ENCODE measurements at regions not wholly inside any gene's neighbourhood (a gene's known extent, or its start where the extent isn't known, plus 50 kb on each side); places are given as distances from the start of the nearest gene placed in this dataset.
"Not testable (repeated sequence)": the region's sequence is repeated elsewhere in the genome, so short reads cannot be mapped to it uniquely, and the experiment has no call there.

- no peak overlapping the region for H3K27ac ChIP-seq
- H3K36me3 ChIP-seq = no peaks in the 10 kb centered on the region
- no peak for DNase-seq
- H3K4me3 ChIP-seq = no peak overlapping the region
- in situ Hi-C loops (cut with MboI; ENCODE audit: low sequenced_read_pairs in 4 of 4) = no loop called here
- no peaks in the 10 kb centered on the region for H3K27me3 ChIP-seq
- intact Hi-C loops (cut with DNase I; ENCODE audit: low total_unique reads) = no loop called here
- H3K4me1 ChIP-seq = no peaks in the 10 kb centered on the region
- no peaks in the 10 kb centered on the region for H3K9me3 ChIP-seq
- ATAC-seq = no peak
- TF ChIP-seq, protein P1, sequence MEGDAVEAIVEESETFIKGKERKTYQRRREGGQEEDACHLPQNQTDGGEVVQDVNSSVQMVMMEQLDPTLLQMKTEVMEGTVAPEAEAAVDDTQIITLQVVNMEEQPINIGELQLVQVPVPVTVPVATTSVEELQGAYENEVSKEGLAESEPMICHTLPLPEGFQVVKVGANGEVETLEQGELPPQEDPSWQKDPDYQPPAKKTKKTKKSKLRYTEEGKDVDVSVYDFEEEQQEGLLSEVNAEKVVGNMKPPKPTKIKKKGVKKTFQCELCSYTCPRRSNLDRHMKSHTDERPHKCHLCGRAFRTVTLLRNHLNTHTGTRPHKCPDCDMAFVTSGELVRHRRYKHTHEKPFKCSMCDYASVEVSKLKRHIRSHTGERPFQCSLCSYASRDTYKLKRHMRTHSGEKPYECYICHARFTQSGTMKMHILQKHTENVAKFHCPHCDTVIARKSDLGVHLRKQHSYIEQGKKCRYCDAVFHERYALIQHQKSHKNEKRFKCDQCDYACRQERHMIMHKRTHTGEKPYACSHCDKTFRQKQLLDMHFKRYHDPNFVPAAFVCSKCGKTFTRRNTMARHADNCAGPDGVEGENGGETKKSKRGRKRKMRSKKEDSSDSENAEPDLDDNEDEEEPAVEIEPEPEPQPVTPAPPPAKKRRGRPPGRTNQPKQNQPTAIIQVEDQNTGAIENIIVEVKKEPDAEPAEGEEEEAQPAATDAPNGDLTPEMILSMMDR (IDR thresholded peaks at IDR 0.05 in 4 of 5, conservative IDR thresholded peaks at IDR 0.05 in 1 of 5) = no peak
- no peak for TF ChIP-seq POLR2A (IDR thresholded peaks at IDR 0.05)
Observed at GRCh38 chr21:20169812-20170576, 828.2 kb upstream of the NCAM2 start.

DNA sequence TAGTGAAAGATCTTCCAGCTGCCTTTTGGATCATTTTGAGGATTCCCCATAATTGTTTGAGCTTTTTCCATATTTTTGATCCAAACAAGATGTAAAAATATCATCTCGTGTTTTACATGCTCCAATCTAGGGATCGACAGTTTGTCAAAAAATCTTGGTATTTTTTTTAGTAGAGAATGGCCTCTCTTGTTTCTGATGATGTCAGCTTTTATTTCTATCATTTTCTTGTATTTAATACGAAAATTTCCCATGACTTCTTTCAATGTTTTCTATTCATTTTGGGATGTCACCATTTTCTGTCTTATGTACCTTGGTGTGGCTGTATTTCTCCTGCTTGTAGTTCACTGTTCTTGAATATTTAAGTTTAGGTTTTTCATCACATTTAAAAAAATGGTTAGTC, 812.0 kb upstream of the NCAM2 start:
- in situ Hi-C loops (cut with MboI; ENCODE audit: low sequenced_read_pairs in 4 of 4) (no loop called here), intact Hi-C loops (cut with DNase I; ENCODE audit: low total_unique reads) (no loop called here)
- Histone ChIP-seq H3K9me3 (no peaks in the 10 kb centered on the region), H3K27ac (no peak overlapping the region), H3K4me1 (no peaks in the 10 kb centered on the region), H3K4me3 (no peak overlapping the region), H3K36me3 (no peaks in the 10 kb centered on the region), H3K27me3 (no peaks in the 10 kb centered on the region)
- ATAC-seq (no peak), DNase-seq (no peak)
- TF ChIP-seq POLR2A (IDR thresholded peaks at IDR 0.05) = no peak
- TF ChIP-seq, protein P1 (IDR thresholded peaks at IDR 0.05 in 4 of 5, conservative IDR thresholded peaks at IDR 0.05 in 1 of 5) = no peak

GRCh38 chr21:20187028-20187427, 811.2 kb upstream of the NCAM2 start:
- no peak for DNase-seq
- Histone ChIP-seq H3K4me3 (no peak overlapping the region), H3K9me3 (no peaks in the 10 kb centered on the region), H3K4me1 (no peaks in the 10 kb centered on the region), H3K27me3 (no peaks in the 10 kb centered on the region), H3K36me3 (no peaks in the 10 kb centered on the region), H3K27ac (no peak overlapping the region)
- in situ Hi-C loops (cut with MboI; ENCODE audit: low sequenced_read_pairs in 4 of 4) = no loop called here
- intact Hi-C loops (cut with DNase I; ENCODE audit: low total_unique reads) = no loop called here
- TF ChIP-seq, protein P1 (IDR thresholded peaks at IDR 0.05 in 4 of 5, conservative IDR thresholded peaks at IDR 0.05 in 1 of 5) = no peak
- no peak for TF ChIP-seq POLR2A (IDR thresholded peaks at IDR 0.05)
- ATAC-seq = no peak

DNA sequence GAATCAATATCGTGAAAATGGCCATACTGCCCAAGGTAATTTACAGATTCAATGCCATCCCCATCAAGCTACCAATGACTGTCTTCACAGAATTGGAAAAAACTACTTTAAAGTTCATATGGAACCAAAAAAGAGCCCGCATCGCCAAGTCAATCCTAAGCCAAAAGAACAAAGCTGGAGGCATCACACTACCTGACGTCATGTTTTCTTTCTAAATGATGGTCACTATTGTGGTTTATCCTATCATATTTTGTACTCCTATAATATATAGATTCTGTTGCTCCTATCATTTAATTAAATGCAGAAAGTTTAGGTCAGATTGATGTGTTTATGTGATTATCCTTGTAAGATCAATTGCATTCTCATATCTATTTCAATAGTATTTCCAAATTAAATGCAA, 796.9 kb upstream of the NCAM2 start:
- intact Hi-C loops (cut with DNase I; ENCODE audit: low total_unique reads); ATAC-seq; H3K4me1 ChIP-seq; H3K4me3 ChIP-seq; in situ Hi-C loops (cut with MboI; ENCODE audit: low sequenced_read_pairs in 4 of 4); H3K27ac ChIP-seq; DNase-seq; H3K27me3 ChIP-seq; H3K9me3 ChIP-seq; H3K36me3 ChIP-seq: not testable (repeated sequence)

DNA sequence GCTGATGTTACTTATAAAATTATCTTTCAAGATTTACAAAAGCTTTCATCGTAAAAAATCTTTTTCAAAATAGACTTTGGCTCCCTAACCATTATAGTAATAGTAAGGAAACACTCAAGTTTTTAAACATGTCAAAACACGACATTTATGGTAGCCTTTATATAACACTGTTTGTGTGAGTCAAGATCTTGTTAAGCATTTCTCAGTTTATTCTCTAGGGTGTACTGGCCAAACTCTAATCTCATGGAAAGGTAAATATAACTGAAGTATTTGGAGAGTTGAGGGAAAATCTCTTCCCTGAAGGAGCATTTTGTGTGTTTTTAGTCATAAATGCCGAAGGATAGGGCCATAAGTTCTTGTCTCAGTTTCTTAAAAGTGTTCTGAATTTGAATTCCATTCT, 790.9 kb upstream of the NCAM2 start:
- Histone ChIP-seq H3K9me3 (no peaks in the 10 kb centered on the region), H3K27ac (no peak overlapping the region), H3K4me1 (no peaks in the 10 kb centered on the region), H3K27me3 (no peaks in the 10 kb centered on the region), H3K4me3 (no peak overlapping the region), H3K36me3 (no peaks in the 10 kb centered on the region)
- ATAC-seq (no peak), DNase-seq (no peak)
- intact Hi-C loops (cut with DNase I; ENCODE audit: low total_unique reads) (no loop called here), in situ Hi-C loops (cut with MboI; ENCODE audit: low sequenced_read_pairs in 4 of 4) (no loop called here)
- TF ChIP-seq, protein P1 (IDR thresholded peaks at IDR 0.05 in 4 of 5, conservative IDR thresholded peaks at IDR 0.05 in 1 of 5) = no peak
- no peak for TF ChIP-seq POLR2A (IDR thresholded peaks at IDR 0.05)

All from gastrocnemius medialis (tissue), 4 donors.